CD14-positive monocyte (primary cell): ENCODE measurements at regions not wholly inside any gene's neighbourhood (a gene's known extent, or its start where the extent isn't known, plus 50 kb on each side); places are given as distances from the start of the nearest gene placed in this dataset.

Experiments
- DNase-seq, 3 donors: peaks; one replicate each; pipeline ENCODE4 v3.0.0-alpha.2; 2011 to 2022
- H2AFZ ChIP-seq: 2 replicates; pipeline ENCODE4 v1.6.0; 2012; ENCODE audit warnings: mild to moderate bottlenecking, low read depth, low read length, inconsistent platforms; ENCODE audit not compliant: insufficient read depth, poor library complexity, severe bottlenecking
- H3K27ac ChIP-seq, 2 donors: 1 replicate in 1 of 2; 2 replicates in 1 of 2; pipeline ENCODE4 v1.5.1; 2012 to 2013; ENCODE audit warnings: low read length in 2 of 2, control low read depth in 1 of 2, inconsistent platforms in 1 of 2, low read depth in 1 of 2, mild to moderate bottlenecking in 1 of 2
- H3K27me3 ChIP-seq, 2 donors: one replicate each; pipeline versions ENCODE4 v1.6.0 to v1.6.1; 2011 to 2013; ENCODE audit warnings: low read length in 2 of 2; ENCODE audit not compliant: control insufficient read depth in 2 of 2, insufficient read depth in 2 of 2
- H3K36me3 ChIP-seq, 2 donors: replicated peaks in 1 of 2; 1 replicate in 1 of 2; 2 replicates in 1 of 2; pipeline versions ENCODE4 v1.5.1 to v1.6.1; 2012 to 2013; ENCODE audit warnings: low read length in 2 of 2, control low read depth in 1 of 2, inconsistent platforms in 1 of 2, mild to moderate bottlenecking in 1 of 2; ENCODE audit not compliant: insufficient read depth in 2 of 2, control insufficient read depth in 1 of 2
- H3K4me1 ChIP-seq, 2 donors: 1 replicate in 1 of 2; 2 replicates in 1 of 2; pipeline versions ENCODE4 v1.5.1 to v1.6.1; 2012 to 2013; ENCODE audit warnings: low read length in 2 of 2, control low read depth in 1 of 2, inconsistent platforms in 1 of 2, mild to moderate bottlenecking in 1 of 2, moderate library complexity in 1 of 2; ENCODE audit not compliant: insufficient read depth in 2 of 2, control insufficient read depth in 1 of 2
- H3K4me2 ChIP-seq: replicated peaks from 2 replicates; pipeline ENCODE3; 2012; ENCODE audit warnings: low read length, moderate library complexity, mild to moderate bottlenecking; ENCODE audit not compliant: poor library complexity, severe bottlenecking; ENCODE audit errors: extremely low read depth
- H3K4me3 ChIP-seq, 3 experiments: fragments of 200-600 bp in 1 of 3; sonication (generic) in 1 of 3; replicated peaks in 1 of 3; 1 replicate in 2 of 3; 2 replicates in 1 of 3; pipeline ENCODE4 v1.5.1; 2011 to 2013; ENCODE audit warnings: low read length in 3 of 3, mild to moderate bottlenecking in 3 of 3, control low read depth in 2 of 3, low read depth in 2 of 3, inconsistent platforms in 1 of 3, moderate library complexity in 1 of 3
- H3K79me2 ChIP-seq: 2 replicates; pipeline ENCODE4 v1.6.0; 2012; ENCODE audit warnings: mild to moderate bottlenecking, control low read depth, inconsistent platforms, low read length, moderate library complexity; ENCODE audit not compliant: insufficient read depth
- H3K9ac ChIP-seq: 2 replicates; pipeline ENCODE4 v1.6.0; 2017; ENCODE audit warnings: low read length, mild to moderate bottlenecking; ENCODE audit not compliant: insufficient read depth, poor library complexity, severe bottlenecking
- H3K9me3 ChIP-seq, 2 donors: replicated peaks in 1 of 2; 1 replicate in 1 of 2; 2 replicates in 1 of 2; pipeline versions ENCODE4 v1.5.1 to v1.6.1; 2012 to 2013; ENCODE audit warnings: low read length in 2 of 2, control low read depth in 1 of 2; ENCODE audit not compliant: control insufficient read depth in 1 of 2, insufficient read depth in 1 of 2
- H4K20me1 ChIP-seq: 2 replicates; pipeline ENCODE4 v1.6.0; 2012; ENCODE audit warnings: mild to moderate bottlenecking, low read length, control low read depth, moderate library complexity; ENCODE audit not compliant: insufficient read depth
- H3K27ac Mint-ChIP-seq, 7 donors: one replicate each; pipeline ENCODE4 v1.8.0; 2020; ENCODE audit warnings: mild to moderate bottlenecking in 7 of 7, mixed read lengths in 7 of 7, moderate library complexity in 6 of 7, inconsistent platforms in 2 of 7
- H3K27me3 Mint-ChIP-seq, 3 donors: one replicate each; pipeline ENCODE4 v1.8.0; 2021 to 2022; ENCODE audit warnings: low read depth in 3 of 3, mild to moderate bottlenecking in 3 of 3, mixed read lengths in 3 of 3, moderate library complexity in 3 of 3, inconsistent platforms in 1 of 3
- H3K36me3 Mint-ChIP-seq, 2 donors: one replicate each; pipeline ENCODE4 v1.8.0; 2020; ENCODE audit warnings: mixed read lengths in 2 of 2, inconsistent platforms in 1 of 2, mild to moderate bottlenecking in 1 of 2
- H3K4me1 Mint-ChIP-seq: one replicate; pipeline ENCODE4 v1.8.0; 2020; ENCODE audit warnings: mild to moderate bottlenecking, mixed read lengths
- H3K4me3 Mint-ChIP-seq, 2 donors: one replicate each; pipeline ENCODE4 v1.8.0; 2020; ENCODE audit warnings: mild to moderate bottlenecking in 2 of 2, mixed read lengths in 2 of 2, moderate library complexity in 1 of 2
- H3K9me3 Mint-ChIP-seq, 7 donors: one replicate each; pipeline ENCODE4 v1.8.0; 2020 to 2022; ENCODE audit warnings: mixed read lengths in 7 of 7, mild to moderate bottlenecking in 6 of 7, moderate library complexity in 6 of 7, inconsistent platforms in 2 of 7
- WGBS: methylation state at CpG from one replicate; pipeline ENCODE4 v1.1.5; 2013; ENCODE audit warnings: missing lambda C conversion rate; ENCODE audit not compliant: insufficient coverage; 5-methylcytosine and 5-hydroxymethylcytosine counted together
- intact Hi-C, 2 donors: fragments of 100-400 bp; cut with micrococcal nuclease; formaldehyde crosslinking; loops; one replicate each; pipeline versions ENCODE4 v1.15.0 to v1.15.1; 2023
- TF ChIP-seq, protein P1 (sequence below): fragments of 200-600 bp; IDR thresholded peaks from one replicate; pipeline ENCODE4 v1.8.0; 2022; ENCODE audit warnings: antibody characterized with exemption, mild to moderate bottlenecking

DNA sequence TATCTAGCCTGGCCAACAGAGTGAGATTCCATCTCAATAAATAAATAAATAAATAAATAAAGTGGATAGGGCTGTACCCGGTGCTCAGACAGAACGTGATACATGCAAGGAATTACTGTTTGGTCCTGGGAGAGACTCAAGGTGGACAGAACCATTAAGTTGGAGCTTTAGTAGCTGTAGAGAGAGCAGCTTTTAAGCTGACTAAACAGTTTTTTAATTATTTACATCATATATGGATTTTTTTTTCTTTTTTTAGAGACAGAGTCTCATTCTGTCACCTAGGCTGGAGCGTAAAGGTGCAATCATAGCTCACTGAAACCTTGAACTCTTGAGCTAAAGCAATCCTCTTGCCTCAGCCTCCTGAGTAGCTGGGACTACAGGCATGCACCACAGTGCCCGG lies 92.5 kb upstream of the ATP6AP2 start:
- Histone ChIP-seq H3K4me2 (no peak overlapping the region), H3K27ac (no peak overlapping the region), H3K36me3 (no peaks in the 10 kb centered on the region), H3K4me1 (no peaks in the 10 kb centered on the region), H3K79me2 (no peaks in the 10 kb centered on the region), H3K4me3 (no peak overlapping the region), H3K9me3 (no peaks in the 10 kb centered on the region), H3K9ac (no peak overlapping the region), H2AFZ (no peak overlapping the region), H4K20me1 (no peaks in the 10 kb centered on the region), H3K27me3 (peaks cover 0 to 5% of the 10 kb centered on the region in 2 donors)
- H3K4me1 Mint-ChIP-seq: peaks cover 4% of the 10 kb centered on the region
- intact Hi-C loops: no loop called here
- no peaks in the 10 kb centered on the region for H3K36me3 Mint-ChIP-seq
- H3K27me3 Mint-ChIP-seq: peaks cover 0 to 16% (median 2%) of the 10 kb centered on the region in 3 donors
- H3K4me3 Mint-ChIP-seq: no peak overlapping the region
- TF ChIP-seq, protein P1, sequence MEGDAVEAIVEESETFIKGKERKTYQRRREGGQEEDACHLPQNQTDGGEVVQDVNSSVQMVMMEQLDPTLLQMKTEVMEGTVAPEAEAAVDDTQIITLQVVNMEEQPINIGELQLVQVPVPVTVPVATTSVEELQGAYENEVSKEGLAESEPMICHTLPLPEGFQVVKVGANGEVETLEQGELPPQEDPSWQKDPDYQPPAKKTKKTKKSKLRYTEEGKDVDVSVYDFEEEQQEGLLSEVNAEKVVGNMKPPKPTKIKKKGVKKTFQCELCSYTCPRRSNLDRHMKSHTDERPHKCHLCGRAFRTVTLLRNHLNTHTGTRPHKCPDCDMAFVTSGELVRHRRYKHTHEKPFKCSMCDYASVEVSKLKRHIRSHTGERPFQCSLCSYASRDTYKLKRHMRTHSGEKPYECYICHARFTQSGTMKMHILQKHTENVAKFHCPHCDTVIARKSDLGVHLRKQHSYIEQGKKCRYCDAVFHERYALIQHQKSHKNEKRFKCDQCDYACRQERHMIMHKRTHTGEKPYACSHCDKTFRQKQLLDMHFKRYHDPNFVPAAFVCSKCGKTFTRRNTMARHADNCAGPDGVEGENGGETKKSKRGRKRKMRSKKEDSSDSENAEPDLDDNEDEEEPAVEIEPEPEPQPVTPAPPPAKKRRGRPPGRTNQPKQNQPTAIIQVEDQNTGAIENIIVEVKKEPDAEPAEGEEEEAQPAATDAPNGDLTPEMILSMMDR: no peak
- H3K27ac Mint-ChIP-seq: no peak overlapping the region
- WGBS: no CpG with 5 or more reads among the region's 4 CpGs
- no peak for DNase-seq
- peaks cover 2 to 14% (median 3%) of the 10 kb centered on the region in 7 donors for H3K9me3 Mint-ChIP-seq

DNA sequence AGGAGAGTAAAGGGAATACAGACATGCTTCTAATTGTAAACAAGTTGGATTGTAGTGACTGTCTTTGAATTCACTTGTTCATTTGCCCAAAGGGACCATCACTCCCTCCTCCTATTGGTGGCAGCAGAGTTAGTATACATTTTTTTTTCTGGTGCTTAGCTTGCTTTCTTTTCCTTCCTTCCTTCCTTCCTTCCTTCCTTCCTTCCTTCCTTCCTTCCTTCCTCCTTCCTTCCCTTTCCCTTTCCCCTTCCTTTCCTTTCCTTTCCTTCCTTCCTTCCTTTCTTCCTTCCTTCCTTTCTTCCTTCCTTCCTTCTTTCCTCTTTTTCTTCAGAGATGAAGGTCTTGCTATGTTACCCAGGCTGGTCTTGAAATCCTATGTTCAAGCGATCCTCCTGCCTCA lies 94.8 kb upstream of the ATP6AP2 start:
- Histone ChIP-seq H3K4me1 (no peaks in the 10 kb centered on the region), H3K27me3 (peaks cover 0 to 3% of the 10 kb centered on the region in 2 donors), H3K79me2 (no peaks in the 10 kb centered on the region), H3K36me3 (no peaks in the 10 kb centered on the region), H2AFZ (no peak overlapping the region), H3K9me3 (no peaks in the 10 kb centered on the region), H4K20me1 (no peaks in the 10 kb centered on the region), H3K27ac (no peak overlapping the region), H3K9ac (no peak overlapping the region), H3K4me2 (no peak overlapping the region), H3K4me3 (no peak overlapping the region)
- Mint-ChIP-seq H3K4me3 (no peak overlapping the region), H3K27me3 (peaks cover 0 to 7% (median 2%) of the 10 kb centered on the region in 3 donors), H3K36me3 (no peaks in the 10 kb centered on the region), H3K4me1 (no peaks in the 10 kb centered on the region), H3K9me3 (peaks cover 2 to 14% (median 3%) of the 10 kb centered on the region in 7 donors), H3K27ac (peak overlapping the region in 1 of 7 donors; percentile 65)
- WGBS: no CpG with 5 or more reads among the region's 1 CpG
- DNase-seq: no peak
- TF ChIP-seq, protein P1: no peak
- intact Hi-C loops: no loop called here
